SHP77 (cell line): ENCODE measurements at regions not wholly inside any gene's neighbourhood (a gene's known extent, or its start where the extent isn't known, plus 50 kb on each side); places are given as distances from the start of the nearest gene placed in this dataset.

Experiments used
- DNase-seq, 2 experiments: peaks; one replicate each; lab custom pipeline; 2025; lab: John Stamatoyannopoulos, UW

DNA sequence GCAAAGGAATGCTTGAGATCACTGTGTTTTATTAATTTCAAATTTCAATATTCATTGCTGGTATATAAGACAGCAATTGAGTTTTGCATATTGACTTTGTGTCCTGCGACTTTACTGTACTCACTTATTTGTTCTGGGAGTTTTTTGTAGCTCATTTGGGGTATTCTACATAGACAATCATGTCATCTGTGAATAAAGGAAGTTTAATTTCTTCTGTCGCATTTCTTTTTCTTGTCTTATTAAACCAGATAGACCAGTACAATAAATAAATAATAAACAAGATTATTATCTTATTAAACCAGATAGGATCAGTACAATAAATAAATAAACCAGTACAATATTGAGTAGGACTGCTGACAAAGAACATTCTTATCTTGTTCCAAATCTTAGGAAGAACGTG, 448.2 kb downstream of the RPS24 start:
- no peak for DNase-seq

DNA sequence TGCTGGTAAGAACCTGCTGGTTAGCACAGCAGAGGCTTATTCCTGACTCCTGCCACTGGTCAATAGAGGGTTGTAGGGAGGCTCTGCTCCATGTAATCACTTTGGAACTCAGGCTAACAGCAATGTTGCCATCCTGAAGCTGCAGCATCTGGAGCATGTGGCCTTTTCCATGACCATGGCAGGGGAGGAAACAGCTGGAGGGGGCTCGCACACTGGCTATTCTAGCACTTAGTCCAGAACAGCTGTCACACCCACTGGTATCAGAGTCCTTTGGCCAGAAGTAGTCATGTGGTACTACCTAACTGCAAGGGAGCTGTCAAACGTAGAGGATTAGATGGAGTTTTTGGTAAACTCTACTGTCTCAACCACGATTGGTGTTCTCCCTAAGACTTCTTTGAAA, 450.0 kb downstream of the RPS24 start:
- no peak for DNase-seq

DNA sequence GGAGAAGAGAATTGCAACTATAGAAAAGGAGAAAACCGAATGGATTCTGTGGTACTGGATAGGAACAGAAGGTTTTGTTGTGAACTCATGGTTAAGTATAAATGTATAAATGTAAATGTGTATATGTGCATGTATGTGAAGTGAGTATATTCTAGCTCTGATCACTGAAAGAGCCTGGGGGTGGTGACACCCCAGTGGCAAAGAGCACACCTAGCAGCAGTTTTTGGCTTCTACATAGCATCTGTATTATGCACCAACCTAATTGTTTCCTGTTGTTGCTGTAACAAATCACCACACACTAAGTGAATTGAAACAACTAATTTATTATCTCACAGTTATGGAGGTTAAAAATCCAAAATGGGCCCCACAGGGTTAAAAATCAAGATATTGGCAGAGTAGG, 455.4 kb downstream of the RPS24 start:
- no peak for DNase-seq

DNA sequence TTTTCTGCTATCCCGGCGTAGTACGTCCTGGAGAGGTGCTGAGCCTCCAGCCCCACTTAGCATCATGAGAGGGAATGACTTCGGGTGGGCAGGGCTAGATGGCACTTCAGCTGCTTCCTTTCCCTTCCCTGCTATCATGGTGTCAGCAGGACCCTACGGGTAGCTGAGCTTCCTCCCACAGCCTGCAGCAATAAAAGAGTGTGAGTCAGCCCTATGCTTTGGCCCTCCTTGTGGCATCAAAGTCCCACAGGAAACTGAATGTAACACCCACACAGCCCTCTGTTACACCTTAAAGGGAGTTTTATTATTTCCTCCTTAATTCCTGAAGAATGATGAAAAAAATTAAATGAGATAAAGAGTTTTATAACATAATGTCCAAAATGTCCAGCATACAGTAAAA, 458.1 kb downstream of the RPS24 start:
- DNase-seq: no peak

DNA sequence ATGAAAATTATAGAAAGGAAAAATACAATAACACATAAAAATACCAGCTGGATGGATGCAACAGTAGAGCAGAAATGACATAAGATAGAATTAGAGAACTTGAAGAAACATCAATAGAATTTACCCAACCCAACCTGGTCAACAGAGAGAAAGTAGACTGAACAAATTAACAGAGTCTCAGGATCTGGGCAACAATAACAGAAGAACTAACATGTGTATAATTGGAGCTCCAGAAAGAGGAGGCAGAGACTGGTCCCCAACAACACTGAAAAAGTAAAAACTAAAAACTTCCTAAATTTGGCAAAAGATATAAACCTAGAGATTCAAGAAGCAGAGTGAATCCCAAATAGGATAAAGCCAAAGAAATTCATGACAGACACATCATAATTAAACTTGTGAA, 458.8 kb downstream of the RPS24 start:
- DNase-seq: no peak

DNA sequence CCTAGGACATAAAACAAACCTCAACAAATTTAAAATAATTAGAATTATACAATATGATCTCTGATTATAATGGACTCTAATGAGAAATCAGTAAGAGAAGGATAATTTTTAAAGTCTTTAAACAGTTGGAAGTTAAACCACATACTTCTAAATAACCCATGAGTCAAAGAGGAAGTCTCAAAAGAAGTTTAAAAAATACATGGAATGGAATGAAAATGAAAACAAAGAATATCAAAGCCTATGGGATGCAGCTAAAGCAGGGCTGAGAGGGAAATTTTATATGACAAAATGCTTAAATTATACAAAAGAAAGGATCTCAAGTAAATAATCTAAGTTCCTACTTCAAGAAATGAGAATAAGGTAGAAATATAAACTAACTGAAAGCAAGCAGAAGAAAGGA, 460.5 kb downstream of the RPS24 start:
- DNase-seq: no peak

DNA sequence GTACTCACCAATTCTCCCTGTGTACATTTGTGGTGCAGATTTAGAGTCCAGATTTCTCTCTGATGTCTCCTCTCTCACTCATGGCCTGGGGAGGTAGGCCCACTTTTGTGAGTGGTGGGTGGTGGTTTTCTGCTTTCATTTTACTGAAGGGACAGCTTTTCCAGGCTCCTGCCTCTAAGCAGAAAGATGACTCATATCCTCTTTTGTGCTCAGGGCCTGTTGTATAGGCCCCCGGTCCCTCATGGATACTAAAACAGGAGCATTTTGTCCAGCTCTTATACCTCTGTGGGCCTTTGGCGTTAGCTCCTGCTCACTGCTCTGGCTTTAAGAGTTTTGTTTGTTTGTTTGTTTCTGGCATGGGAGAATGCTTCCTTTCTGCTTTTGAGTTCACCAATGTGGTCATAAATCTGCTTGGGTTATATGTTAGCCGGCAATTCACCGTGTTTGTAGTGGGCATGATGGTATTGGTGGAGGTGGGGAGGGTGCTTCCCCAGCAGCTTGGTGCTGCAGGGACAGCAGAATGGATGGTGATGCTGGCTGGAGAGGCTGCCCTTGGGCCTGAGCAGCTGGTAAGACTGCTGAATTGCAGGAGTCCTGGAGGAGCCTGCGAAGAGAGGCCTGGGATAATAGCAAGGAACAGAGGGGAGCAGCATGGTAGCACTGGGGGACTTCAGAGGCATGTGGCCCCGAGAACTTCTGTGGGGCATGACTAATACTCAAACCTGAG, 468.7 kb downstream of the RPS24 start:
- DNase-seq: peak in 1 of 2 experiments; percentile 3

DNA sequence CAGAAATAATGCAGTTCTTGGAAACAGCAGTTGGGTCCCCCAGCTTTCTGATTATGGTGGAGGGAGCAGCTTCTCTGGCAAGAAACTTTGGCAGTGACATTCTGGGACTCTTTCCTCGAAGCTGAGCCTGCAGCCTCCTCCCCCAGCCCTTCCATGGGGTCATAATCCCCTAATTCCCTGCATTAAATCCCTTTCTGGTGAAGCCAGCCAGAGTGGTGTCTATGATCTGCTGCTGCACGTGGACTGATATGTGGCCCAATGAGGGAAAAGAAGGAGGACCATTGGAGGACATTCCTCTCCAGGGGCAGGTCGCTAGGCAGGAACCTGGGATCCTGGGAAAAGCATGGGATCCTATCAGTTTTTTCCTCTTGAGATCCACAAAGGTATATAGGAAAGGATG, 470.5 kb downstream of the RPS24 start:
- DNase-seq: no peak

DNA sequence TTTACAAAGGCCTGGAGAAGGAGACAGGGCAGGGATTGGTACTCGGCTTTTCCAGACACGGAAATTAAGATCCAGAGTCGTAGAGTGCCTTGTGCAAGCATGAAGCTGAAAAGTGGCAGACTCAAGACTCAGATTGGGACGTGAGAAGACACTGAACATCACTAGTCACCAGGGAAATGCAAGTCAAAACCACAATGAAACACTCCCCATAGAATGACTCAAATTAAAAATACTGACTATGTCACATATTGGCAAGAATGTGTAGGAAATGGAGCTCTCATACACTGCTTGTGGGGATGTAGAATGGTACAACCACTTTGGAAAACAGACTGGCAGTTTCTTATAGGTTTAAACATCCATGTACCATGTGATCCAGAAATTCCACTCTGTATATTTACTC, 472.0 kb downstream of the RPS24 start:
- no peak for DNase-seq

DNA sequence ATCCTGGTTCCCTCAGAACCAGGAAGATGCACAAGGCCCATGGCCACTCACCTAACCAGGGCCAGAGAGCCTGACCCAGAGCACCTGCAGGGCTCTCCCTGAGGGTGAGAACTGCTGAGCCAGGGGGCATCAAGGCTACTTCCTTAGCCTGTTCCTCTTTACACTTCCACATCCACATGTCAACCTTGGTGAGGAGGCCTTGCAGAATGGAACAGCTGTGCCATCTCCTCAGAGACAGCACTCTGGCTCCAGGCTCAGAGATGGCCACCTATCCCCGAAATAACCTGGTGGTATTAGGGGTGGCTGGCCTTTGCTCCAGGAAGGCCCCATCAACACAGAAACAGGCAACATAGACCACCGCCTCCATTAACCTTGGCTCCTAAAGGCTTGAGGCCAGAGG, 473.0 kb downstream of the RPS24 start:
- DNase-seq: no peak

DNA sequence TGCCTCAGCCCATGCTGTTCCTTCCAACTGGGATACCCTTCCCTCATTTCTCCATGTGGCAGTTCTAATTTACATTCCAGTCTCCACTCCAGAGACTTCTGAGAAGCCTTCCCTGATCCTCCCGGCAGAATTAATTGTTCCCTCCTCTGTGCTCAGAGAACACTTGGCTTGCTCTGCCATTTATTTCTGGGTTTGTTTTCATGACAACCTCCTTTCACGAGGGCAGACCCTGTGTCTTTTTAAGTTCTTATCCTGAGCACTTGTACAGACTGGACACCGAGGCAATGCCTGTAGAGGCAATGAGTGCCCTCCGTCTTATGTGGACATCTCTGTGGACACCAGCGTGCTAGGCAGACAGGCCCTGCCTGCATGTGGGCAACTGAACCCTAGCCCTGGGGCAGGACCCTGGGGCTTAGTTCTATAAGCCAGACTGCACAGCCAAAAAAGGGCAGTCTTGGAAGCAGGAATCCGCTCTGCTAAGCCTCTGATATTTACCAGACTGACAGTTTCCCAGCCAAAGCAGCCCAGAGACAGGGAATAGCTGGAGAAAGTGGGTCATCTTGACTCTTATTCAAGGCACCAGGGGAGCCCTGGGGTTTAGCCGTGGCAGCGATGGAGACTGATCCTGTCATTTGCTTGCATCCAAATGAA, 474.0 kb downstream of the RPS24 start:
- DNase-seq: no peak

DNA sequence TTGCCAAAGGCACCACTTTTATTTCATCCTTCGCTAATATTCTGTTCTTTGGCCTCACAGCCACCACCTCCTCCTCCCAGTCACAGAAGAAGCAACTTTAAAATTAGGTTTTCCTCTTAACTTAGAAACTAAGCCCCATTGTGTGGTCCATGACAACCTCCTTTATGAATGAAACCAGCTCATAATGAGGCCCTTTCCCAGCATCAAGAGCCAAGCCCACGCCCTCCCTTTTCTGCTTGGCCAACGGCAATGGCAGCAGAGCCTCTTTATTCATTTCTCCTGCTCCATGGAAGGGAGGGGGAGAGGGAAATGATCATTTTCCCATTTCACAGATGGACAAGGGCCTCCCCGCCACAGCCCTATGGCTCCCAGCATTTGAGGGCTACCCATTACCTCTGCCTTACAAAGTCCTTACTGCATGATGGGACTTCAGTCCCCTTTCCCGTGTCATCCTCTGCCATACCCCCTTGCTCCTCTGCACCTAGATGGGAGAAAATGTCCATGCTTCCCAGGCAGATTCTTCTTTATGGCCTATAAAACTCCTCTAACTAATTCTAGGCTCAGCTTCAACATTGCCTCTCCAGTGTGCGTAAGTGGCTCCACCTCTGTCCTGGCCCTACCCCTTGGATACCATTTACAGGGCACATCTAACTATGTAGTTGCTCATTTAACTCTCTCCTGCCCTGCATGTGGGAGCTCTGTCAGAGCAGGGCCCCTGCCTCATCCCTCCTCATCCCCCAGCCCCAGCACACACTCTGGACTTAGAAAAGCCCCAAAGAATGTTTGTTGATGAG, 475.5 kb downstream of the RPS24 start:
- DNase-seq: no peak

DNA sequence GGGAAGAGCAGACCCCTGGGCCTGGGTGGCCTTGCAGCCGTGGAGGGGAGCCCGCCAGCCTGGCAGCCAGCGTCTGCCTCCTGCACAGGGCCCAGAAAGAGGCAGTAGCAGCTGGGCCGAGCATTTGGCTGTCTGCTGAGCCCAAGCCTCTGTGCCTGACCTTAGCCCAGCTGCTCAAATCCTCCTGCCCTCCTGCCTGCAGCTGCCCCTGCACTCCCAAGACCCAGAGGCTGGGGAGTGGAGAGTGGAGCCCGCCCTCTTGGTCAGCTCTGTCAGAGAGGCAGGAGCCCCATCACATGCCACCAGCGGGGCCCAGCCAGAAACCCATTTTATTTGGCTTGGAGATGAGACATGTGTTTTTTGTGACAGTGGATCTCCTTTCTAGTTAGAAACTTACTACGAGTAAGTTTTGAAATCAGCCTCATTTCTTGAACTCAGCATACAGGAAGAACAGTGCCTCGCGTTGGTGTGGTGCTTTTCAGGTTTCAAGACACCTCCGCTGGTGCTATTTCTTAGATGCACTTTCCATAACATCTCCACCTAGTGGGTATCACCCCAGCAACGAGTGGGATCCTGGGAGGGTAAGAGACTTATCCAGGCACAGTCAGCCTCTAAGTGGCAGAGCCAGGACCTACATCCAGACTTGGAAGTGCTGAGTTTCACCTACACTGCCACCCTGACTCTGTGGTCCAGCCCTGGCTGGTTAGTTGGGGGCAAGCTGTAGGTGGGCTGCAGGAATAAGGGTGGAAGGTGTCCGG, 477.1 kb downstream of the RPS24 start:
- peak; percentile 24 to 60 for DNase-seq

DNA sequence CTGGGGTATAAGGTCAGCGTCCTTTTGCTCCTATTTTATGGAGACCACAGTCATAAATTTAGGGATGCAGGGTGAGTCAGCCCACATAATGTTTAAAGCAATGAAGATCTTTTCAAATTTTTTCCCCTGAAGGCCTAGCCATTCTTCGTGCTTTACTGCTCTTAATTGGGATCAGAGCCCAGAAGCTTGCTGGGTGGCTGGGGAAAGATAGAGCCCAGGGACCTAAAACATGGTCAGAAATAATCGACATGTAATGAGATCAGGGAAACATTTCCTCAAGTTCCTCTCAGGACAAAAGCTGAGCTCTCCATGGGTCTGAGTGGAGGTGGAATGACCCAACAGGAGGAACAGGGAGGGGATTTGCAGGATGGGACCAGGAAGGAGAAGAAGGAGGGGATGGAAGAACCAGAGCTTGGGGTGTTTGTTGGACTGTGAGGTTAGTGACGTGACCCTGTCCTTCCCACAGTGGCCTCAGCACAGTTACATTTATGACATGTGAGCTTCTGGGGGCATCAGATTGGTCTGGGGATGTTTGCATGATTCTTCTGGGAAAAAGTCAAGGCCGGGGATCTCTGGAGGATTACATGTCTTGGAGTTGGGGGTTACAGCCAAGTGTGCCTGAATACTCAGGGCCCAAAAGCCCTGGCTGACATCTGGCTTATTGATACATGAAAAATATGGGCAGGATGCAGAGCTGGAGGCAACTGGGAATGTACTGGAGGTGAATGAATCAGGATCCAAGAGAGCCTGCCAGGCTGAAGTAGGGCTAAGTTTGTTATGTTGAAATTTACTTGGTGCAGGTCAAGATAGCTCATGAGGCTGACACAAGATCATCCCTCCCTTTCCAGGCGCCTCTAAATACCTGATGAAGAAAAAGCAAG, 477.9 kb downstream of the RPS24 start:
- no peak for DNase-seq

DNA sequence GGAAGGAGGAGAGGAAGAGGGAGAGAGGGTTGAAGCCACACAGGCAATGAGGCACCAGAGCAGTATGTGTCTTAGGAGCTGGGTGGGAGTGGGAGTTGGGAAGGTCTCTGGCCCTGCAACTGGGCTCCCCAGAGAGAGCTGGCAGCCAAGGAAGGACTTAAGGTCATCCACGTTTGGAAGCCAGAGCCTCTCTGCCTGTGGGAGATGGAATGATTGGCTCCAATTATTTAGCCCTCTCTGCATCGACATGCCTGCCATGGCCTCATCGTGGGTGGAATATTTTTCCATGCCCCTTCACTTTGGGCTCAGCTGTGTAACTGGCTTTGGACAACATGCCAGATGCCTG, 478.5 kb downstream of the RPS24 start:
- no peak for DNase-seq

DNA sequence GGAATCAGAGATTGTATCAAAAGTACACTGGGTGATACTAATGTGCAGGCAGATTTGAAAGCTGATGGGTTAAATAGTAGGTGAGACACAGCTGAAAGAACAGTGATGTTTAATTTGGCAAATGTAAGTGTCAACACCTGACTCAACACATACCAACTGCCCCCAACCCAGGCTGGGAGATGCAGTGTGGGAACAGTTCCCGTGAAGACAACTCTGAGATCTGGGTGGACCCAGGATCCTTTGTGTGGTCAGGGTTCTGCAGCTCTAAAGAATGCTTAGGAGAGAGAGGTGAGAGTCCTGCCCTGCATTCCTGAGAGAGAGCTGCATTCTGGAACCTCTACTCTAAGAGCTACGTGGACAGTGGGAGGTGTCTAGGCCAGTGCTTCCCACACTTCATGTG, 479.7 kb downstream of the RPS24 start:
- DNase-seq: no peak

DNA sequence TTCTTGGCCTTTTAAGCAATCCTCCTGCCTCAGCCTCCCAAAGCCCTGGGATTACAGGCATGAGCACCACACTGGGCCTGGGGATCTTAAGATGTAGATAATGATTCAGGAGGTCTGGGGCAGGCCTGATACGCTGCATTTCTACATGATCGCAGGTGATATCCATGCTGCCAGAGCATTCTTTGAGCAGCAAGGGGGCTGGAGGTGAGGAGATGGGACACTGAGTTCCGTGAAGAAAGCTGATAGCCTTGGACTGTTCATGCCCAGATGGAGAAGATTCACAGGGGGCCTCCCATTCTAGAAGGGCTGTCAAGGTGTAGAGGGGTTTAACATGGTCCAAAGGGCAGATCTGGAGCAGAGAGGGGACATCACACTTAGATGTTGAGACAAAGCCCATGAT, 480.3 kb downstream of the RPS24 start:
- DNase-seq: no peak

DNA sequence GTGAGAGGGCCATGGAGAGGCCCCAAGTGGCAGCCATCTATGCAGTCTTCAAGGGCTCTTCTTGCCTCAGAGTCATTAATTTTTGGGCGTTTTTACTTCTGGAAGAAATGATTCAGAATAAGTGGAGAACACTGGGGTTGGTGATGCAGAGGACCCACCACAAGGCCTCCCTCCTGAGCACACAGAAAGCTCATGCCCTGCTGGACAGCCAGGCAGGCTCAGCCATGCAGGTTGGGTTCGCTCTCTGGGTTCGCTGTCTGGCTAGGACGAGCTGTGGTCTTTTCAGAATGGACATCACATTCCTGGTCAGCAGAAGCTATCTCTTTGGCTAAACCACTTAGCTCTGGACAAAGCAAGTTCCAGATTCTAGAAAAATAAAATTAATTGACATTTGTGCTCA, 480.8 kb downstream of the RPS24 start:
- DNase-seq: no peak

DNA sequence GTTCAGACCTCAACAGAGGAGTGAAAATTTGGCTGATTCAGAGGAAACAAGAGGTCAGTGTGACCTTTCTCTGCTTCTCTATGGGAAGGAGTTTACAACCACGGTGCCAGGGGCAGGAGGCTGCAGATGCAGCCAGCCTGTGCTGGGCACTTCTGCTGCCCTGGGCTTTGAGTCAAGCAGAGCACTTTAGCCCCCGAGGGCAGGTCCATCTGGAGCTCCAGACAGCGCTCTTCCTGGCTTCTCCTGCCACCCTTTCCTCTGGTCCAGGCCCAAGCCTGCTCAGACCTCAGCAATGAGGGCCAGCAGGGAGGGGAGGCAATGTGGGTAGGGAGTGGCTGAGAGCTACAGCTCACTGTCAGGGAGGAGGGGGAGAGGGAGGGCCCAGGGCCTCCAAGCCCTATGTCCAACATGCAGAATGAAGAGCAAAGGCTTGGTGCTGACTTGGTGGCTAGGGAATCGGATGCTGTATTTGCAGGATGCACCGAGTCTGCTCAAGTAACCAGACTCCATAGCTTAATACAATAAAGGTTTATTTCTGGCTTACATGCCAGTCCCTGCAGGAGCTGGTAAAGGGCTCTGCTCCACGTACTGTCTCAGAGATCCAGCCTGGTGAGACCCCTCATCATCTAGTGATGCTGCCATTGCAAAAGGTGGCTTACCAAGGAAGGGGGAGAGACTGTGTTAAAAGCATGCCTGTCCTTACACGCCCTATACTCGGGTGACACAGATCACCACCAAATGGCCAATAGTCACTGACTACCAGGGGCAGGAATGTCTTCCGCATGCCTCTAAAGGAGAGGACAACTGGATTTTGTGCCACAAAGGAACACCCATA, 481.6 kb downstream of the RPS24 start:
- no peak for DNase-seq

DNA sequence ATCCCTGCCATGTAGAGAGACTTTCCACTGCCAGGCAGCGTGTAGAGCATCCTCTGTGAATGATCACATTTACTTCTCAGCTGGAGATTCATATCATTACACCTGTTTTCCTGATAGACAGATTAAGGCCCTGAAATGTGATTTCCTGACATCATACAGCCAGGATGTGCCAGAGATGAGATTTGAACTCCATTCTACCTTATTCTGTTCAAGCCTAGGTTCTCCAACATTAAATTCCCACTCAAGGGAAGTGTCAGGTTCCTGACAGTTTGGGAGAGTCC, 482.1 kb downstream of the RPS24 start:
- no peak for DNase-seq

DNA sequence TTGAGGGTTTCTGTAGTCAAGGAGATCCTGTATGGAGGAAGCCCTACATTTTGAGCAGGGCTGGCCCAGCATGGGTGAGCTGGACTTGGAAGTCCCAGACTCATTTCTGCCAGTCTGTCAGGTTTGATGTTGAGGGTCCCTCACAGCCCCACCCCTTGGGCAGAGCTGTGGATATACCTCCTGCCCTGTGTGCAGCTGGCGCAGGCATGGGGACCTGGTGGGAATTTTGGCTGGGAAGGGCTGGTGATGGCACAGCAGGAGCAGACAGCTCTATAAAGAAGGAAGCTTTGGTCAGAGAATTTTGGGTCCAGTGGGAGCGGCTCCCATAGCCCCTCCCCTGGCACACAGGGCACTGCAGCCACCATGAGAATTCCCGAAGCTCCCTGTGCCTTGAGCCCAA, 482.6 kb downstream of the RPS24 start:
- no peak for DNase-seq
